ENCODE measurements at regions not wholly inside any gene's neighbourhood (a gene's known extent, or its start where the extent isn't known, plus 50 kb on each side); places are given as distances from the start of the nearest gene placed in this dataset.

- Histone ChIP-seq H3K9me2 (no peaks in the 10 kb centered on the region), H3K79me2 (ENCODE audit: insufficient read depth) (no peaks in the 10 kb centered on the region), H3F3A (replicated peaks; ENCODE audit: insufficient read depth) (no peaks in the 10 kb centered on the region), H3K4me3 (ENCODE audit: low read depth in 2 of 2, low read length in 1 of 2) (no peak overlapping the region), H3K27ac (ENCODE audit: low read depth in 2 of 2, low read length in 1 of 2) (no peak overlapping the region), H3K27me3 (ENCODE audit: insufficient read depth) (no peaks in the 10 kb centered on the region), H3K4me1 (ENCODE audit: control insufficient read depth in 1 of 2, insufficient read depth in 2 of 2, low read depth in 1 of 2, low read length in 1 of 2) (no peaks in the 10 kb centered on the region), H4K20me1 (ENCODE audit: insufficient read depth) (no peaks in the 10 kb centered on the region), H2AFZ (ENCODE audit: low read depth) (no peak overlapping the region), H3K4me2 (no peak overlapping the region), H3K36me3 (replicated peaks in 1 of 2; ENCODE audit: control insufficient read depth in 1 of 2, insufficient read depth in 2 of 2, low read length in 1 of 2) (no peaks in the 10 kb centered on the region), H3K9me3 (no peaks in the 10 kb centered on the region), H3K9ac (no peak overlapping the region)
- TF ChIP-seq RXRA (IDR thresholded peaks at IDR 0.05; ENCODE audit: borderline replicate concordance, low read depth) (no peak), IRF3 (IDR thresholded peaks at IDR 0.05; ENCODE audit: low read depth, low read length) (no peak), USF2 (IDR thresholded peaks at IDR 0.05; ENCODE audit: borderline replicate concordance, low read depth, low read length) (no peak), MEF2A (IDR thresholded peaks at IDR 0.05; ENCODE audit: borderline replicate concordance, low read depth) (no peak)
- no peak for DNase-seq
- ChIA-PET CTCF (no interaction called here), POLR2A (no interaction called here)
- WGBS (ENCODE audit: low lambda C conversion rate) = 0% methylated on average over 2 of the region's 2 CpGs
Measured at GRCh38 chr14:46074061-46074460, 577.5 kb downstream of the RPL10L start.

GRCh38 chr14:46063872-46064271 is 587.7 kb downstream of the RPL10L start:
- Histone ChIP-seq H3K36me3 (replicated peaks in 1 of 2; ENCODE audit: control insufficient read depth in 1 of 2, insufficient read depth in 2 of 2, low read length in 1 of 2) (no peaks in the 10 kb centered on the region), H3K27ac (ENCODE audit: low read depth in 2 of 2, low read length in 1 of 2) (no peak overlapping the region), H3K27me3 (ENCODE audit: insufficient read depth) (no peaks in the 10 kb centered on the region), H3K9me3 (no peaks in the 10 kb centered on the region), H4K20me1 (ENCODE audit: insufficient read depth) (no peaks in the 10 kb centered on the region), H3K4me3 (ENCODE audit: low read depth in 2 of 2, low read length in 1 of 2) (peak overlapping the region; percentile 26 to 35; a peak in 2 of 4 replicates), H3K79me2 (ENCODE audit: insufficient read depth) (no peaks in the 10 kb centered on the region), H2AFZ (ENCODE audit: low read depth) (no peak overlapping the region), H3K4me1 (ENCODE audit: control insufficient read depth in 1 of 2, insufficient read depth in 2 of 2, low read depth in 1 of 2, low read length in 1 of 2) (no peaks in the 10 kb centered on the region), H3K4me2 (peak overlapping the region; percentile 24; the same call in 1 of the 2 replicates), H3F3A (replicated peaks; ENCODE audit: insufficient read depth) (no peaks in the 10 kb centered on the region), H3K9me2 (no peaks in the 10 kb centered on the region), H3K9ac (no peak overlapping the region; the same call in 1 of the 2 replicates)
- 18% methylated on average over 8 of the region's 10 CpGs for WGBS (ENCODE audit: low lambda C conversion rate)
- TF ChIP-seq EZH2phosphoT487 (IDR thresholded peaks at IDR 0.05; ENCODE audit: borderline replicate concordance, low read depth) (no peak), TCF12 (IDR thresholded peaks at IDR 0.05) (no peak), SIN3A (IDR thresholded peaks at IDR 0.05; ENCODE audit: borderline replicate concordance, low read depth, low read length) (no peak), PBX3 (IDR thresholded peaks at IDR 0.05) (no peak), RCOR1 (IDR thresholded peaks at IDR 0.05; ENCODE audit: low read length) (no peak), MXI1 (IDR thresholded peaks at IDR 0.05; ENCODE audit: low read depth, low read length) (no peak), EP300 (IDR thresholded peaks at IDR 0.05; ENCODE audit: borderline replicate concordance in 1 of 2, low read depth in 1 of 2, low read length in 1 of 2) (no peak), FOXM1 (IDR thresholded peaks at IDR 0.05; ENCODE audit: low read depth) (no peak), ZBTB33 (IDR thresholded peaks at IDR 0.05; ENCODE audit: borderline replicate concordance, low read depth) (no peak)
- CTCF ChIA-PET = no interaction called here
- DNase-seq = peak; percentile 0
- POLR2A ChIA-PET = no interaction called here
